Fibroblast of the aortic adventitia (primary cell): ENCODE measurements at regions not wholly inside any gene's neighbourhood (a gene's known extent, or its start where the extent isn't known, plus 50 kb on each side); places are given as distances from the start of the nearest gene placed in this dataset.
"Not testable (repeated sequence)": the region's sequence is repeated elsewhere in the genome, so short reads cannot be mapped to it uniquely, and the experiment has no call there.

Source experiments
- DNase-seq: peaks from one replicate; pipeline ENCODE4 v3.0.0-alpha.2; 2010; ENCODE audit warnings: low read depth
- H3K4me3 ChIP-seq: 2 replicates; pipeline ENCODE4 v1.5.1; 2011; ENCODE audit warnings: low read depth, mild to moderate bottlenecking, control low read depth, low read length, moderate library complexity
- TF ChIP-seq, protein P1 (sequence below): IDR thresholded peaks from 2 replicates; pipeline ENCODE4 v1.5.1; 2011; ENCODE audit warnings: mild to moderate bottlenecking, low read length, control low read depth, inconsistent platforms; ENCODE audit not compliant: insufficient read depth

DNA sequence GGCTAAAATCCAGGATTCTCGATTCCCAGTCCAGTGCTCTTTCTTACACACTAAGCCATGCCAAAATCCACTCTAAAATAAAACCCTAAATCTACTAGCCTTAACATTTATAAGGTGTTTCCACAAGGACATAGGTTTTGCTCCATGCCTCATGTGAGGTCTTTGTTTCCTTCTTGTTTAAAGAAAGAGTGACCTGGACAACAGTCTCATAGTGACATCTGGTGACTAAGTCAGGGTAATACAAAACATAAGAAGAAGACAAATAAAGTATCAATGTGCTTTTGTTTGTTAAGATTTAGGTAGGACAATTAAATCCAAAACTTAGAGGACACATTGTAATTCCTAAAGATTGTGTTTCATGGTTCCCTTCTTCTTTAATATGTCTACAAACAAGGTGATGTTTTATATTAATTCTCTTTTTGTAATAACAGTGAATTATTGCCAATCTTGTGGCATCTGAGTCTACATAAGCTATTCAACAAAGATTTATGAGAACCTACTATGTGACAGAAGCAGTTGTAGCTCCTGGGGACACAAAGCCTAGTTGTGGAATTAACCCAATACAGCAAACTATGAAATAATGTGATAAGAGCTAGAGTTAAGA lies 93.0 kb upstream of the TRIM77 start:
- DNase-seq: peak; percentile 19
- TF ChIP-seq, protein P1, sequence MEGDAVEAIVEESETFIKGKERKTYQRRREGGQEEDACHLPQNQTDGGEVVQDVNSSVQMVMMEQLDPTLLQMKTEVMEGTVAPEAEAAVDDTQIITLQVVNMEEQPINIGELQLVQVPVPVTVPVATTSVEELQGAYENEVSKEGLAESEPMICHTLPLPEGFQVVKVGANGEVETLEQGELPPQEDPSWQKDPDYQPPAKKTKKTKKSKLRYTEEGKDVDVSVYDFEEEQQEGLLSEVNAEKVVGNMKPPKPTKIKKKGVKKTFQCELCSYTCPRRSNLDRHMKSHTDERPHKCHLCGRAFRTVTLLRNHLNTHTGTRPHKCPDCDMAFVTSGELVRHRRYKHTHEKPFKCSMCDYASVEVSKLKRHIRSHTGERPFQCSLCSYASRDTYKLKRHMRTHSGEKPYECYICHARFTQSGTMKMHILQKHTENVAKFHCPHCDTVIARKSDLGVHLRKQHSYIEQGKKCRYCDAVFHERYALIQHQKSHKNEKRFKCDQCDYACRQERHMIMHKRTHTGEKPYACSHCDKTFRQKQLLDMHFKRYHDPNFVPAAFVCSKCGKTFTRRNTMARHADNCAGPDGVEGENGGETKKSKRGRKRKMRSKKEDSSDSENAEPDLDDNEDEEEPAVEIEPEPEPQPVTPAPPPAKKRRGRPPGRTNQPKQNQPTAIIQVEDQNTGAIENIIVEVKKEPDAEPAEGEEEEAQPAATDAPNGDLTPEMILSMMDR: peak; percentile 26
- H3K4me3 ChIP-seq: not testable (repeated sequence)

DNA sequence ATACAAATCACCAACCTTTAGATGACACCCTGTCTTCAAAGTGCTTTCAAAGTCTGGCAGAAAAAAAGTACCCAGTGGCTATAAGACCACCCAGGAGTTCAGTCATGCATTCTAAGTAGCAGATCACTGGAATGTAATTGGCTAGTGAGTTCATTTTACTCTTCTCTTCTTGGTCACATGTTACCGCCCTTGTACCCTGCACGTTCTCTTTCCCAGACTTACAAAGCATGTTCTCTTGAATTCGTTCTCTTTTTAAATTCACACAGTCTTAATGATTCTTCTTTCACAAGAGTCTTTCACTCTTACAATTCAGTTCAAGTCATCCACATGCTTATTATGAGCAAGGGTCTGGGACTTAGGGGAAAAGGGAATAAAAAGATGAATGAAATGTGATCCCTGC lies 89.4 kb upstream of the TRIM77 start:
- not testable (repeated sequence) for H3K4me3 ChIP-seq, DNase-seq

DNA sequence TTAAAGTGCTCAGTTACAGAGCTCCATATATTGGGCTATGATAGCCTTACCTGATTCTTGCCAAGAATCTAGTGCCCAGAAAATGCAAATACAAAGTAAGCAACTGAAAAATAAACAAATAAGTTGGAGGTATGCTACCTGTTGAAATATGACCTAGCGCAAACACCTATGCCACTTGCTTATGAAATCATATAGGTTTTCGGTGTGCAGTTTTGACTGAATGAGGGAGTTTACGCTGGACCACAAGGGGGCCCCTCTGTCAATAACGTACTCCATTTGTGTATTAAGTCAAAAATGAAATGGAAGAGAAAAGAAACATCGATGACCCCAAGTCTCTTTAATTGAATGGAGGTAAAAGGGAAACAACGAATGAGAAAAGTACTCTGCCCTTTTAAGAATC lies 84.9 kb upstream of the TRIM77 start:
- TF ChIP-seq, protein P1: no peak
- no peak overlapping the region for H3K4me3 ChIP-seq
- DNase-seq: no peak

DNA sequence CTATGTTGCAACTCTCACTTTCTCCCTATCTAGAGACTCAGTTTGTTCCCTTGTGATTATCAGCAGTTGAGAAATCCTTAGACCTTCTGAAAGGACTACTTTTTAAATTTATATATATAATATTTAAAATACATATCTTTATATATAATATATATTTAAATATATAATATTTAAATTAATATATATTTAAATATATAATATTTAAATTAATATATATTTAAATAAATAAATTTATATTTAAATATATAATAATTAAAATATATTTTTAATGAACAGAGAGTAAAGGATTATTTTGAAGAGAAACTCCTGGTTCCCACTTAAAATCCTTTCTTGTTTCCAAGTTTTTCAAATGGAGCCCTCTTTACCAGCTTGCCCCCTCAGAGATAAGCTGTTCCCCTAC lies 83.7 kb upstream of the TRIM77 start:
- TF ChIP-seq, protein P1: no peak
- H3K4me3 ChIP-seq: no peak overlapping the region
- no peak for DNase-seq

DNA sequence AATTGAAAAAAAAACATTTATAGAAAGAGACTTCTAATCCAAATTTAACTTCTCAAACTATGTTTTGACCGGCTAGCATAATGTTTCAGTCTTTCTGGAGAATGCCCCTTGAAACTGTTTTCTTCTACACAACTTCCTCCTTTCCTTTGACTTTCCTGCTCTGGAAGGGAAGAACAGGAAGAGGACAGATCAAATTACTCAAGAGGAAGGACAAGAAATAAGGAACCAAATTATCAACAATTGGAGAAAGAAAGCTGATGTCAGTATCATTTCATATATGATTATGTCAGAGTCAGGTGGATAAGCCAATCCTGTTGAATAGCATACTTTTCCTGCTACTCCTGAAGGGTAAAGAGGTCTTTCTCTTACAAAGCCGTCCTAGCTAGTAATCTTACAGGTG lies 83.2 kb upstream of the TRIM77 start:
- DNase-seq, H3K4me3 ChIP-seq: not testable (repeated sequence)

DNA sequence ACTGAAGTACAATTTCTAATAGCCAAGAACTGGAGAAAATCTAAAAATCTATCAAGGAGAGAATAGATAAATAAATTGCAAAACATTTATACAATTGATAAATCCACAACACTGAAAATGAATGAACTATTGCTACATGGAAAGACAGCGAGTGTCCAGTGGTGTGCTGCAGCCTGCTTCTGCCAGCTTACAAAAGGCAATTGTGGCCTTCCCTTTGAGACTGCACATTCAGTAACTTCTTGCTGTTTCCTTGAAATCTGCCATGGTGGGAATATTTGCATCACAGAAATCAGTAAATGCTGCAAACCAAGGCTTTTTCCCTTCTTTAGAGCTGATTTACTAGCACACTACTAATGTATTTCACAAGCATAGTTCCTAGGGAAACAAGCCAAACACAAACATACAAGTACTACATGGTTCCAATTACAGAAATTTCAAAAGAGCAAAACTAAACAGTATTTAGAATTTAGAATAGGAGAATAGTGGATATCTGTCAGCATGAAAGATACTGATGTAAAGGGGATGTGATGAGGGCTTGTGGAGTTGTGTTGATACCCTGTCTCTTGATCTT lies 76.9 kb upstream of the TRIM77 start:
- TF ChIP-seq, protein P1: no peak
- DNase-seq: no peak
- H3K4me3 ChIP-seq: no peak overlapping the region

DNA sequence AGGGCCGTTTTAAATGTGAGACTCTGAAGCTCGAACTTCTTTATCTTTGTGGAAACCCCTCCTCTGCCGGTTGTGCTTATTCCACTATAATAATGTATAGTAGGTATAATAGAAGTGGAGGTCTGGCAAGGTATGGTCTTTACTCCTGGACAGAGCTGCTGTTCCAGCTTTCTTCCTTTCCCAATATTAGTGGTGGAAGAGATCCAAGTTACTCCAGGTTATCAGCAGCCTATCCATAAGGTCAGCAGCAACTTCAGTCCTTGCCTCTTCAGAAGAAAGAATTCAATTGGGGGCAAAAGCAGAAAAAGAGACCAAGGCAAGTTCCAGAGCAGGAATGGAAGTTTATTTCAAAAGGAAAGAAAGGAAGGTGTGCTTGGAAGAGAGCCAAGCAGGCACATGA lies 69.3 kb upstream of the TRIM77 start:
- H3K4me3 ChIP-seq, DNase-seq: not testable (repeated sequence)

DNA sequence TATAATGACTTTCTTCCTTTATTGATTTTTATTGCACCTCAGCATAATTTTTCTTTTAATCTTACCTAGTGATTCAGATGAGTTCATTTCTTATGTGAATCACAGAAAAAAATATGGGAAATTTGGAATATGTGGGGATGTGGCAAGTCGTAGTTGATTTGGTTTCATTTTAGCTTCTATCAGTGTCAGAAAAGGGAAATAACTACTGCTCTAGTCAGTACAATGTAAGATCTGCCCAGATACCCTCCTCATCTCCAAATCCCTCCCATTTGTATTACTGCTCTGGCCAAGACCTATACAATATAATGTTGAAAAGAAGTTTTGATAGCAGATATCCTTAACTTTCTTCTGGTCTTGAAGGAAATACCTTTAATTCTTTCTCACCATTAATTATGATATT lies 61.9 kb upstream of the TRIM77 start:
- not testable (repeated sequence) for DNase-seq, H3K4me3 ChIP-seq

DNA sequence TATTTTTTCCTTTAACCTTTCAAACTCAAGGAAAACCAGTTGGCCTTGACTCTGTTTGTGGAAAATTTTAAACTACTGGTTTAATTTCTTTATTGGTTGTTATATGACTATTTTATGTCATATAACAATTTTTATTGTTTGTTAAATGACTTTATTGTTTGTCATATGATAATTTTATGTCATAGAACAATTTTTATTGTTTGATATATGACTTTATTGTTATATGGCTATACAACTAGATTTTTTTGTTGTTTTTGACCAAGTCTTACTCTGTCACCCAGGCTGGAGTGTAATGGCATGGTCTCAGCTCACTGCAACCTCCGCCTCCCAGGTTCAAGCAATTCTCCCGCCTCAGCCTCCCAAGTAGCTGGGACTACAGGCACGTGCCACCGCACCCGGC lies 61.1 kb upstream of the TRIM77 start:
- not testable (repeated sequence) for H3K4me3 ChIP-seq, DNase-seq

DNA sequence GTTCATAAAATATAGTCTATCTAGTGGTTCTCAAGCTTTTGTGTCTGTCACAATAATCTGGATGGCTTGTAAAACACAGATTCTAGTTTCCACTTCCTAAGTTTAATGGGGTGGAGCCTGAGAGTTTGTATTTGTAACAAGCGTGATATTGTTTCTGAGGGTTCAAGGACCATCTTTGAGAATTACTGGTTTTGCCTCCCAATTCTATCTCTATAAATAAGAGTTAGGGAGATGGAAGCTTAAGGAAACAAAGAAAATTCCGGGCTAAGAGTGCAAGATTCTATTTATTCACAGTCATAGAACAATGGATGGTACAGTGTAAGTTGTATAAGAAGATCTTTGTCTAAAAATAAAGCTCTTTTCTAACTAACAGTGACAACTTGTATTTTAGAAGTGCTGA lies 55.4 kb upstream of the TRIM77 start:
- DNase-seq, H3K4me3 ChIP-seq: not testable (repeated sequence)

DNA sequence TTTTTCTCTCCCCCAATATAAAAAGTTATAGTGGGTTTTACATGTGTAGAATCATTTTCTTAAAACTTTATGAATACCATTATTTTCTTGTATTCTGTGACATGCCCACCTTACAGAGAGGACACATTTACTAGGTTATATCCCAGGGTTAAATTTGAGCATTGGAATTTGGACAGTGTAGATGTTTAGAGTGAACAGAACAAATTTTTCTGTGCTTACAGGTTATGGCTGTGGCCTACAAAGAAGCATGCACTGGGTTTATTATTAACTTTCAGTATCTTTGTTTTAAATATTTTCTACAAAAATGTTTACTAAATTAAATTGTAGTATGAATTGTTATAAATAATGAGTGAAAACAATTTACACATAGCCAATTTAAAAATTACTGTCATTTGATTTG lies 51.3 kb upstream of the TRIM77 start:
- DNase-seq: not testable (repeated sequence)

DNA sequence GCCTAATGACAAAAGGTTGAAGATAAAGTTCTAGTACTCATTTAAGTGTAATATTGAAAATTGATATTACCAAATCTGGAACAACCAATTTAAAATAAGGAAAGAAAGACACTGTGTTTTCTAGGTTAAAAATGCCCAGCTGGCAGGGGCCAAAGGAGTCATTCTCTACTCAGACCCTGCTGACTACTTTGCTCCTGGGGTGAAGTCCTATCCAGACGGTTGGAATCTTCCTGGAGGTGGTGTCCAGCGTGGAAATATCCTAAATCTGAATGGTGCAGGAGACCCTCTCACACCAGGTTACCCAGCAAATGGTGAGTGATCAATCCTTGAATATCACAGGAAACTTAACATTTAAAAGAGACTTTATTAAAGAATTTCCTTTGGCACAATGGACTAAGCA lies 50.7 kb upstream of the TRIM77 start:
- H3K4me3 ChIP-seq, DNase-seq: not testable (repeated sequence)

More for the DNA sequence above, 51.3 kb upstream of the TRIM77 start:
- H3K4me3 ChIP-seq: not testable (repeated sequence)
